NCI-H345 treated with DMSO at 0.1 percent for 48 hours (cell line): ENCODE measurements at regions not wholly inside any gene's neighbourhood (a gene's known extent, or its start where the extent isn't known, plus 50 kb on each side); places are given as distances from the start of the nearest gene placed in this dataset.

Experiments
- DNase-seq: peaks from one replicate; lab custom pipeline; 2025; ENCODE audit not compliant: unreplicated experiment; lab: John Stamatoyannopoulos, UW

- DNase-seq: no peak
Measured at GRCh38 chr17:74149597-74150427, 53.7 kb upstream of the RPL38 start.

GRCh38 chr17:74150428-74151025, 53.0 kb upstream of the RPL38 start:
- DNase-seq: no peak

- no peak for DNase-seq
Measured at GRCh38 chr17:74151551-74152315, 51.7 kb upstream of the RPL38 start.

- no peak for DNase-seq
Measured at GRCh38 chr17:74152591-74153455, 50.7 kb upstream of the RPL38 start.

- DNase-seq: no peak
Measured at GRCh38 chr17:74153456-74153810, 50.0 kb upstream of the RPL38 start.
